Vagina (tissue), 2 donors: ENCODE measurements at regions not wholly inside any gene's neighbourhood (a gene's known extent, or its start where the extent isn't known, plus 50 kb on each side); places are given as distances from the start of the nearest gene placed in this dataset.

Source experiments
- DNase-seq, 2 donors: peaks; one replicate each; pipeline ENCODE4 v3.0.0-alpha.2; 2017; ENCODE audit errors: extremely low spot score in 2 of 2
- H3K27ac ChIP-seq: fragments of 200-600 bp; sonication (generic); one replicate; pipeline ENCODE4 v1.5.1; 2019
- H3K27me3 ChIP-seq: fragments of 200-600 bp; sonication (generic); one replicate; pipeline ENCODE4 v1.5.1; 2019
- H3K36me3 ChIP-seq, 2 donors: fragments of 200-600 bp; sonication (generic); one replicate each; pipeline ENCODE4 v1.5.1; 2017 to 2019
- H3K4me1 ChIP-seq: fragments of 200-600 bp; sonication (generic); one replicate; pipeline ENCODE4 v1.5.1; 2019
- H3K4me3 ChIP-seq, 2 donors: fragments of 200-600 bp; sonication (generic); 1 replicate in 1 of 2; 2 replicates in 1 of 2; pipeline ENCODE4 v1.5.1; 2016 to 2019
- H3K9me3 ChIP-seq: fragments of 200-600 bp; sonication (generic); one replicate; pipeline ENCODE4 v1.5.1; 2019
- CTCF ChIP-seq, 3 experiments: fragments of 450-650 bp in 2 of 3; fragments of 200-600 bp in 1 of 3; sonication (generic) in 1 of 3; IDR thresholded peaks; one replicate each; pipeline ENCODE4 v1.5.1; 2017 to 2019; ENCODE audit warnings: antibody characterized with exemption in 3 of 3, mild to moderate bottlenecking in 2 of 3, moderate library complexity in 2 of 3
- POLR2A ChIP-seq, 2 donors: fragments of 450-650 bp; IDR thresholded peaks; one replicate each; pipeline ENCODE4 v1.6.1; 2017; ENCODE audit warnings: antibody characterized with exemption in 2 of 2, mild to moderate bottlenecking in 2 of 2, moderate library complexity in 2 of 2
- POLR2AphosphoS5 ChIP-seq, 2 donors: sonication (generic); formaldehyde crosslinking; IDR thresholded peaks; one replicate each; pipeline ENCODE4 v1.9.0; 2017; ENCODE audit warnings: antibody characterized with exemption in 2 of 2, mild to moderate bottlenecking in 2 of 2, low read depth in 1 of 2; ENCODE audit not compliant: insufficient read depth in 1 of 2
- intact Hi-C: fragments of 100-400 bp; cut with DNase I; formaldehyde crosslinking; loops from one replicate; pipeline ENCODE4 v1.15.1; 2023

GRCh38 chr10:64519831-64520230 lies 998.6 kb downstream of the REEP3 start:
- intact Hi-C loops = no loop called here
- no peak overlapping the region for H3K4me3 ChIP-seq
- no peaks in the 10 kb centered on the region for H3K9me3 ChIP-seq
- no peaks in the 10 kb centered on the region for H3K27me3 ChIP-seq
- no peak overlapping the region for H3K27ac ChIP-seq
- no peaks in the 10 kb centered on the region for H3K4me1 ChIP-seq
- TF ChIP-seq POLR2AphosphoS5 (IDR thresholded peaks at IDR 0.05; ENCODE audit: insufficient read depth in 1 of 2, low read depth in 1 of 2) = no peak
- TF ChIP-seq POLR2A (IDR thresholded peaks at IDR 0.05) = no peak
- no peak for TF ChIP-seq CTCF (IDR thresholded peaks at IDR 0.05)
- DNase-seq = no peak
- no peaks in the 10 kb centered on the region for H3K36me3 ChIP-seq

- intact Hi-C loops = no loop called here
- no peak for TF ChIP-seq CTCF (IDR thresholded peaks at IDR 0.05)
- TF ChIP-seq POLR2A (IDR thresholded peaks at IDR 0.05) = no peak
- no peak for TF ChIP-seq POLR2AphosphoS5 (IDR thresholded peaks at IDR 0.05; ENCODE audit: insufficient read depth in 1 of 2, low read depth in 1 of 2)
- Histone ChIP-seq H3K4me1 (no peaks in the 10 kb centered on the region), H3K4me3 (no peak overlapping the region), H3K36me3 (no peaks in the 10 kb centered on the region), H3K27me3 (no peaks in the 10 kb centered on the region), H3K9me3 (no peaks in the 10 kb centered on the region), H3K27ac (no peak overlapping the region)
- no peak for DNase-seq
Measured at GRCh38 chr10:64523065-64523759, 1002.0 kb downstream of the REEP3 start.

- intact Hi-C loops = no loop called here
- TF ChIP-seq CTCF (IDR thresholded peaks at IDR 0.05) (no peak), POLR2AphosphoS5 (IDR thresholded peaks at IDR 0.05; ENCODE audit: insufficient read depth in 1 of 2, low read depth in 1 of 2) (no peak), POLR2A (IDR thresholded peaks at IDR 0.05) (no peak)
- DNase-seq = no peak
- no peak overlapping the region for H3K27ac ChIP-seq
- no peaks in the 10 kb centered on the region for H3K36me3 ChIP-seq
- no peaks in the 10 kb centered on the region for H3K4me1 ChIP-seq
- H3K9me3 ChIP-seq = no peaks in the 10 kb centered on the region
- H3K27me3 ChIP-seq = no peaks in the 10 kb centered on the region
- no peak overlapping the region for H3K4me3 ChIP-seq
Measured at GRCh38 chr10:64528294-64529002, 1007.2 kb downstream of the REEP3 start.

GRCh38 chr10:64529003-64529350 lies 1007.8 kb downstream of the REEP3 start:
- no peak overlapping the region for H3K4me3 ChIP-seq
- no peaks in the 10 kb centered on the region for H3K9me3 ChIP-seq
- H3K4me1 ChIP-seq = no peaks in the 10 kb centered on the region
- no peaks in the 10 kb centered on the region for H3K36me3 ChIP-seq
- no peak for DNase-seq
- H3K27me3 ChIP-seq = no peaks in the 10 kb centered on the region
- H3K27ac ChIP-seq = no peak overlapping the region
- intact Hi-C loops = no loop called here
- TF ChIP-seq POLR2AphosphoS5 (IDR thresholded peaks at IDR 0.05; ENCODE audit: insufficient read depth in 1 of 2, low read depth in 1 of 2) = no peak
- no peak for TF ChIP-seq POLR2A (IDR thresholded peaks at IDR 0.05)
- TF ChIP-seq CTCF (IDR thresholded peaks at IDR 0.05) = no peak

GRCh38 chr10:64534616-64535015 lies 1013.4 kb downstream of the REEP3 start:
- no peak overlapping the region for H3K4me3 ChIP-seq
- no peaks in the 10 kb centered on the region for H3K9me3 ChIP-seq
- H3K4me1 ChIP-seq = no peaks in the 10 kb centered on the region
- no peaks in the 10 kb centered on the region for H3K36me3 ChIP-seq
- TF ChIP-seq POLR2A (IDR thresholded peaks at IDR 0.05) (no peak), CTCF (IDR thresholded peaks at IDR 0.05) (no peak), POLR2AphosphoS5 (IDR thresholded peaks at IDR 0.05; ENCODE audit: insufficient read depth in 1 of 2, low read depth in 1 of 2) (no peak)
- H3K27me3 ChIP-seq = no peaks in the 10 kb centered on the region
- DNase-seq = no peak
- intact Hi-C loops = no loop called here
- no peak overlapping the region for H3K27ac ChIP-seq
